Body of pancreas (tissue), 4 donors: ENCODE measurements at regions not wholly inside any gene's neighbourhood (a gene's known extent, or its start where the extent isn't known, plus 50 kb on each side); places are given as distances from the start of the nearest gene placed in this dataset.

Experiments used
- POLR2A ChIP-seq, 3 donors: fragments of 450-650 bp; IDR thresholded peaks; one replicate each; pipeline ENCODE4 v1.6.1; 2016; ENCODE audit warnings: antibody characterized with exemption in 3 of 3, mild to moderate bottlenecking in 2 of 3
- TF ChIP-seq, protein P1 (sequence below), 7 experiments: fragments of 450-650 bp in 4 of 7; fragments of 200-600 bp in 3 of 7; sonication (generic) in 3 of 7; IDR thresholded peaks; one replicate each; pipeline ENCODE4 v1.5.1; 2016 to 2019; ENCODE audit warnings: antibody characterized with exemption in 7 of 7

DNA sequence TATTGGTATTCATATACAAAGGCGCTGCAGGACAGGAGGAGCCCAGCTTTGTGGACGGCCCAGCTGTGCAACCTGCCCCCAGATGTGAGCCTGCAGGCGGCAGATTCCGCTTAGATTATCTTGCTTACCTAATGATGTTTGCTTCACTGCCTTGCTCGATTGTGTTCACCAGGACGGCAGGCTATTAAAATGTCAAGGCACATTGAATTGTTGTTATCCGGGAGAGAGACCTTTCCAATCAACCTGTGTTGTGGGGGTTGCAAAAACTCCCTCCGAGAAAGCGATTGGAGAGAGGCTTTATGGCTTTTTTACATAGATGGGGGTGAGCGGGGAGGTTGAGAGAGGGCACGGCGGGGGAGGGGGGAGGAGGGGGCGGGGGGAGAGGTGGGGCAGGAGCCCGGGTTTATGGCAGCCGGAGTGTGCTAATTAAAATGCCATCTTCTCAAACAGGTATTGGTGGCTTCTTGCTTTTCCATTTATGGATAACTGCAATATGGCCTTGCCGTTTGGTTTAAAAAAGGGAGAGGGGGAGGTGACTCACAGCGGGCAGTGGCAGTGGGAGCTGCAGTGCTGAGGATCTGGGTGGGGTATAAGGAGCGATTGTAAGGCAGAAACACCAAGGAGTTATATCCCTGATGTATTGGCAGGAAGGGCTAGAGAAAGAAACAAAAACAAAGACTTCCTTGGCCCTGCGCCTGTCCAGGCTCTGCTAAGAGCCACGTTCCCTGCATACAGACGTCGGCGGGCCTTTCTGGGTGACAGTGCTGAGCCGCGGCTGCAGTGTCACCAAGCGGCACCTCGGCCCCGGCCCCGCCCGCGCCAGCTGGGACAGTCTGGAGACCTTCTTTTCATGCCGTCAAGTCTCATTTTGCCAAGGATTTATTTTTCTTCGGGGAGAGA is 97.2 kb downstream of the INSIG2 start:
- TF ChIP-seq POLR2A (IDR thresholded peaks at IDR 0.05), result no peak
- TF ChIP-seq, protein P1, sequence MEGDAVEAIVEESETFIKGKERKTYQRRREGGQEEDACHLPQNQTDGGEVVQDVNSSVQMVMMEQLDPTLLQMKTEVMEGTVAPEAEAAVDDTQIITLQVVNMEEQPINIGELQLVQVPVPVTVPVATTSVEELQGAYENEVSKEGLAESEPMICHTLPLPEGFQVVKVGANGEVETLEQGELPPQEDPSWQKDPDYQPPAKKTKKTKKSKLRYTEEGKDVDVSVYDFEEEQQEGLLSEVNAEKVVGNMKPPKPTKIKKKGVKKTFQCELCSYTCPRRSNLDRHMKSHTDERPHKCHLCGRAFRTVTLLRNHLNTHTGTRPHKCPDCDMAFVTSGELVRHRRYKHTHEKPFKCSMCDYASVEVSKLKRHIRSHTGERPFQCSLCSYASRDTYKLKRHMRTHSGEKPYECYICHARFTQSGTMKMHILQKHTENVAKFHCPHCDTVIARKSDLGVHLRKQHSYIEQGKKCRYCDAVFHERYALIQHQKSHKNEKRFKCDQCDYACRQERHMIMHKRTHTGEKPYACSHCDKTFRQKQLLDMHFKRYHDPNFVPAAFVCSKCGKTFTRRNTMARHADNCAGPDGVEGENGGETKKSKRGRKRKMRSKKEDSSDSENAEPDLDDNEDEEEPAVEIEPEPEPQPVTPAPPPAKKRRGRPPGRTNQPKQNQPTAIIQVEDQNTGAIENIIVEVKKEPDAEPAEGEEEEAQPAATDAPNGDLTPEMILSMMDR (IDR thresholded peaks at IDR 0.05), result no peak
